Suprapubic skin (tissue), 4 donors: ENCODE measurements at regions not wholly inside any gene's neighbourhood (a gene's known extent, or its start where the extent isn't known, plus 50 kb on each side); places are given as distances from the start of the nearest gene placed in this dataset.

Source experiments
- DNase-seq, 2 donors: peaks; one replicate each; pipeline ENCODE4 v3.0.0-alpha.2; 2019; ENCODE audit warnings: low spot score in 2 of 2
- H3K27ac ChIP-seq: fragments of 200-600 bp; sonication (generic); one replicate; pipeline ENCODE4 v1.5.1; 2019
- H3K27me3 ChIP-seq: fragments of 200-600 bp; sonication (generic); one replicate; pipeline ENCODE4 v1.5.1; 2019
- H3K36me3 ChIP-seq: fragments of 200-600 bp; sonication (generic); one replicate; pipeline ENCODE4 v1.5.1; 2019
- H3K4me1 ChIP-seq: fragments of 200-600 bp; sonication (generic); one replicate; pipeline ENCODE4 v1.5.1; 2019
- H3K4me3 ChIP-seq: fragments of 200-600 bp; sonication (generic); one replicate; pipeline ENCODE4 v1.5.1; 2019; ENCODE audit warnings: mild to moderate bottlenecking
- H3K9me3 ChIP-seq: fragments of 200-600 bp; sonication (generic); one replicate; pipeline ENCODE4 v1.5.1; 2019
- EP300 ChIP-seq: sonication (generic); formaldehyde crosslinking; IDR thresholded peaks from one replicate; pipeline ENCODE4 v1.6.1; 2017; ENCODE audit warnings: antibody characterized with exemption
- POLR2A ChIP-seq, 2 donors: fragments of 450-650 bp; IDR thresholded peaks; one replicate each; pipeline ENCODE4 v1.6.1; 2017; ENCODE audit warnings: antibody characterized with exemption in 2 of 2, mild to moderate bottlenecking in 2 of 2, moderate library complexity in 2 of 2
- POLR2AphosphoS5 ChIP-seq, 3 donors: sonication (generic); formaldehyde crosslinking; IDR thresholded peaks; one replicate each; pipeline ENCODE4 v1.6.1; 2017; ENCODE audit warnings: antibody characterized with exemption in 3 of 3
- WGBS: methylation state at CpG from one replicate; pipeline ENCODE4 v1.1.5; 2018; 5-methylcytosine and 5-hydroxymethylcytosine counted together
- TF ChIP-seq, protein P1 (sequence below), 2 donors: fragments of 200-600 bp in 1 of 2; fragments of 450-650 bp in 1 of 2; sonication (generic) in 1 of 2; IDR thresholded peaks; one replicate each; pipeline ENCODE4 v1.5.1; 2016 to 2019; ENCODE audit warnings: antibody characterized with exemption in 2 of 2, mild to moderate bottlenecking in 1 of 2, moderate library complexity in 1 of 2

DNA sequence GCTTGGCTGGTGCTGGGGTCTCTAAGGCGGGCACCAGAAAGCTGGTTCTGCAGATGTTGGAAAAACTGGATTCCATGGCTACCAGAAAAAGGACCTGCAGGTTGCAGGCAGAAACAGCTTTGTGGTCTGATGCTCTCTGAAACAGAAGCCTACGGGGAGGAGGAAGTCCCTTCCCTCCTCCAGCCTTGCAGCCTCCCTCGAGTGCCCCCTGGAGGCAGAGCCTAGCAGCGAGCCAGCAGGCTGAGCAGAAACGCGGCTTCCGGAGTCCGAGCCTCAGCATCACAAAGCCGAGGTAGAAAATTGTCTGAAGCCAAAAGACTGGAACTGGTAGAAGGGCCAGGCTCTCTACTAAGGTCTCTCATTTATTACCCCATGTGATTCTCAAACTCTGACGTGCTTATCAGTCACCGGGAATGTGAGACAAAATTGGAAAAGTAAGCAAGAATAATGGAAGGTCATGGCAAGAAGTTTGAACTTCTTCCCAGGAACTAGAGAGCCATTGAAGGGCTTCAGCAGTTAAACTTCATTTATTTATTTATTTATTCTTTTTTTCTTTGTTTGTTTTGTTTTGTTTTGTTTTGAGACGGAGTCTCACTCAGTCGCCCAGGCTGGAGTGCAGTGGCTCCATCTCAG is 82.2 kb upstream of the CPSF6 start:
- no peak overlapping the region for H3K4me3 ChIP-seq
- H3K36me3 ChIP-seq: no peaks in the 10 kb centered on the region
- 22% methylated on average over 13 of the region's 13 CpGs for WGBS
- H3K9me3 ChIP-seq: no peaks in the 10 kb centered on the region
- no peak overlapping the region for H3K27ac ChIP-seq
- peak; percentile 86 for DNase-seq
- TF ChIP-seq EP300: no peak
- TF ChIP-seq, protein P1, sequence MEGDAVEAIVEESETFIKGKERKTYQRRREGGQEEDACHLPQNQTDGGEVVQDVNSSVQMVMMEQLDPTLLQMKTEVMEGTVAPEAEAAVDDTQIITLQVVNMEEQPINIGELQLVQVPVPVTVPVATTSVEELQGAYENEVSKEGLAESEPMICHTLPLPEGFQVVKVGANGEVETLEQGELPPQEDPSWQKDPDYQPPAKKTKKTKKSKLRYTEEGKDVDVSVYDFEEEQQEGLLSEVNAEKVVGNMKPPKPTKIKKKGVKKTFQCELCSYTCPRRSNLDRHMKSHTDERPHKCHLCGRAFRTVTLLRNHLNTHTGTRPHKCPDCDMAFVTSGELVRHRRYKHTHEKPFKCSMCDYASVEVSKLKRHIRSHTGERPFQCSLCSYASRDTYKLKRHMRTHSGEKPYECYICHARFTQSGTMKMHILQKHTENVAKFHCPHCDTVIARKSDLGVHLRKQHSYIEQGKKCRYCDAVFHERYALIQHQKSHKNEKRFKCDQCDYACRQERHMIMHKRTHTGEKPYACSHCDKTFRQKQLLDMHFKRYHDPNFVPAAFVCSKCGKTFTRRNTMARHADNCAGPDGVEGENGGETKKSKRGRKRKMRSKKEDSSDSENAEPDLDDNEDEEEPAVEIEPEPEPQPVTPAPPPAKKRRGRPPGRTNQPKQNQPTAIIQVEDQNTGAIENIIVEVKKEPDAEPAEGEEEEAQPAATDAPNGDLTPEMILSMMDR (IDR thresholded peaks at IDR 0.05): peak; percentile 61 to 92
- peaks cover 8% of the 10 kb centered on the region for H3K4me1 ChIP-seq
- H3K27me3 ChIP-seq: no peaks in the 10 kb centered on the region

DNA sequence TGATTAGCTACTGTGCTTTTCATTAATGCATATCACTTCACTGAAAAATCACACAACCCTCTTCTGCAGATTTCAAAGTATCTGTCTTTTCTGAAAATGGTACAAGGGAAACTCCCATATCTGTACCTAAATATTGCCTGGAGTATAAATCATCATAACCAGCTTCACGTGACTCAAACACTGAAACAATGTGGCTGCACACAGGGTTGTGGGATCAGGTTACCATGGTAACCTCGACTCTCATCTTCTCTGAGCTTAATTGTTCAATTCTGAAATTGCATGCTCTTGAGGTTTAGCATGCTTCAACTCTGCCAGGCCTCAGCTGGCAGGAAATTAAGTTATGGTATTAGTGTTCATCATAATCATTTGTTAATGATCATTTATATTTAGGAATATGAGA is 77.5 kb upstream of the CPSF6 start:
- Histone ChIP-seq H3K27me3 (no peaks in the 10 kb centered on the region), H3K4me3 (no peak overlapping the region), H3K36me3 (no peaks in the 10 kb centered on the region), H3K4me1 (peaks cover 4% of the 10 kb centered on the region), H3K9me3 (no peaks in the 10 kb centered on the region), H3K27ac (no peak overlapping the region)
- TF ChIP-seq EP300 (no peak), POLR2A (IDR thresholded peaks at IDR 0.05) (no peak), POLR2AphosphoS5 (IDR thresholded peaks at IDR 0.05) (no peak)
- TF ChIP-seq, protein P1 (IDR thresholded peaks at IDR 0.05): no peak
- 26% methylated on average over 2 of the region's 2 CpGs for whole genome bisulfite sequencing
- DNase-seq: no peak

DNA sequence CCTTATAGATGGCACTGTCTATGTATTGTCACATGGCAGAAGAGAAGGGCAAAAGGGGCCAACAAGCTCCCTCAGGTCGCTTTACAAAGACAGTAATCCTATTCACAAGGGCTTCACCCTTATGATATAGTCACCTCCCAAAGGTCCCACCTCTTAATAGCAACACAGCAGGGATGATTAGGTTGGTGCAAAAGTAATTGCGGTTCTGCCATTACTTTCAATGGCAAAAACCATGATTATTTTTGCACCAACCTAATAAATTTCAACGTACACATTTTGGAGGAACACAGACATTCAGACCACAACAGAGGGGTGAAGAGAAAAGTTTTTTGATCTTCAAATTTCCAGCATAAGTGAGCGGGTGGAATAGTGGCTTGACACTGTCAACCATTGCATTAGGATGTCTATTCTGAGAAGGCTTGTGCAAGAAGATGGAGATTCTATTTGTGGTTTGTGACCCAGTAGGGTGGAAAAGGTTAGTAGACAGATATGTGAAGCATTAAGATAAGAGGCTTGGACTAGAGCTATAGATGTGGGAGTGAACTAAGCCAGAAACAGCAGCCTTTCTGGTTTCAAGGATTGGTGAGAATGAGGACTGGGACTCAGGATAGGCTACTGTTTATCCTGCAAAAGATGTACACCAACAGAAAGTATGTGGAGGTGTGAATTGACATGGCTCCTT is 75.5 kb upstream of the CPSF6 start:
- TF ChIP-seq POLR2A (IDR thresholded peaks at IDR 0.05): no peak
- TF ChIP-seq, protein P1 (IDR thresholded peaks at IDR 0.05): no peak
- TF ChIP-seq POLR2AphosphoS5 (IDR thresholded peaks at IDR 0.05): no peak
- no peak for TF ChIP-seq EP300
- WGBS: 85% methylated on average over 4 of the region's 4 CpGs
- Histone ChIP-seq H3K27me3 (no peaks in the 10 kb centered on the region), H3K4me3 (no peak overlapping the region), H3K9me3 (no peaks in the 10 kb centered on the region), H3K4me1 (no peaks in the 10 kb centered on the region), H3K27ac (no peak overlapping the region), H3K36me3 (no peaks in the 10 kb centered on the region)
- no peak for DNase-seq

DNA sequence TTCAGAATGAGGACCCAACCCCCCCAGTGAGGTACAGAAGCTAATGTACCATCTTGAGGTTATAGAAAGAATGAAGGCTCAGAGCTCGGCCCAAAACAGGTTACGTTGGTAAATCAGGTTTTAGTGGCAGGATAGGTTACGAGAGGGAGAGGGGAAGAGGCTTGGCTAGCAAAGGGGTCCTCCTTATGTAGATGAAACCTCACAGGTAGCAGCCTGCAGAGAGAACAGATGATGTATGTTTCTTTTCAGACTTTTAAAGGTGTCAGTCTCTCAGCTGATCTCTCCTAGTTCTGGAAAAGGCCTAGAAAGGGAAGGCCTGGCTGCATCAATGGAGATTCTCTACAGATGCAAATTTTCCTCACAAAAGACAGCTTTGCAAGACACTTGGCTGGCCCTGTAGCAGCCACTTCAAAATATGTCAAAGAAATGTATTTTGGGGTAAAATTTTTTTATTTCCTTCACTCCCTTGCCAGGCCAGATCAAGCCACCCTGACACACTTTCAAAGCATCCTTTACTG is 71.7 kb upstream of the CPSF6 start:
- no peaks in the 10 kb centered on the region for H3K9me3 ChIP-seq
- no peaks in the 10 kb centered on the region for H3K4me1 ChIP-seq
- no peak overlapping the region for H3K27ac ChIP-seq
- no peaks in the 10 kb centered on the region for H3K27me3 ChIP-seq
- H3K4me3 ChIP-seq: no peak overlapping the region
- H3K36me3 ChIP-seq: no peaks in the 10 kb centered on the region
- DNase-seq: no peak
- 93% methylated on average over 3 of the region's 3 CpGs for WGBS
- TF ChIP-seq POLR2A (IDR thresholded peaks at IDR 0.05) (no peak), EP300 (no peak), POLR2AphosphoS5 (IDR thresholded peaks at IDR 0.05) (no peak)
- TF ChIP-seq, protein P1 (IDR thresholded peaks at IDR 0.05): no peak

DNA sequence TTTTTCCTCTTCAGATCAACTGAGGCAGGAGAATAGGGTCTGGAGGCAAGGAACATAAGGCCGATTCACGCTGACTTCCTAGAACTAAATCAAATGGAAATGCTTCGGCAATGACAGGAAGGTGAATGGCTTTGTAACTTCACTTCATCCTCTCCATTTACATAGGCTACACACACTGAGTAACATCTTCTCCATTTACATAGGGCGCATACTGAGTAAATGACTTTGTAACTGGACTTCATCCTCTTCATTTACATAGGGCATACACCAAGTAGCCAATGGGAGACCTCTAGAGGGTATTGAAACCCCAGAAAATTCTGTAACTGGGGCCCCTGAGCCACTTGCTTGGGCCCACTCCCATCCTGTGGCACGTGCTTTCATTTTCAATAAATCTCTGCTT is 71.0 kb upstream of the CPSF6 start:
- H3K27ac ChIP-seq: no peak overlapping the region
- no peak for DNase-seq
- 94% methylated on average over 5 of the region's 5 CpGs for WGBS

More for the DNA sequence above, 71.0 kb upstream of the CPSF6 start:
- no peak for TF ChIP-seq EP300
- TF ChIP-seq POLR2AphosphoS5 (IDR thresholded peaks at IDR 0.05): no peak
- no peak for TF ChIP-seq POLR2A (IDR thresholded peaks at IDR 0.05)
- TF ChIP-seq, protein P1 (IDR thresholded peaks at IDR 0.05): no peak
- H3K9me3 ChIP-seq: no peaks in the 10 kb centered on the region
- no peaks in the 10 kb centered on the region for H3K36me3 ChIP-seq
- H3K4me1 ChIP-seq: no peaks in the 10 kb centered on the region
- H3K27me3 ChIP-seq: no peaks in the 10 kb centered on the region
- H3K4me3 ChIP-seq: no peak overlapping the region
